DOHH2 (cell line): ENCODE measurements at regions not wholly inside any gene's neighbourhood (a gene's known extent, or its start where the extent isn't known, plus 50 kb on each side); places are given as distances from the start of the nearest gene placed in this dataset.

Source experiments
- H3F3A ChIP-seq: fragments of 200-600 bp; sonication (generic), shearing (Covaris generic); 2 replicates; pipeline ENCODE4 v1.6.0; 2016; ENCODE audit warnings: antibody characterized with exemption, mild to moderate bottlenecking; ENCODE audit not compliant: control insufficient read depth, insufficient read depth
- H3K27ac ChIP-seq: fragments of 200-600 bp; sonication (generic); 2 replicates; pipeline ENCODE4 v1.5.1; 2014; ENCODE audit warnings: low read depth, mild to moderate bottlenecking, low read length, moderate library complexity
- H3K27me3 ChIP-seq: fragments of 200-600 bp; sonication (generic); 2 replicates; pipeline ENCODE4 v1.6.1; 2014; ENCODE audit warnings: mild to moderate bottlenecking, low read length, mixed read lengths; ENCODE audit not compliant: control insufficient read depth
- H3K36me3 ChIP-seq: fragments of 200-600 bp; sonication (generic); 2 replicates; pipeline ENCODE4 v1.6.1; 2014; ENCODE audit warnings: mild to moderate bottlenecking, low read length, moderate library complexity, mixed read lengths; ENCODE audit not compliant: control insufficient read depth
- H3K4me1 ChIP-seq: fragments of 200-600 bp; sonication (generic); 2 replicates; pipeline ENCODE4 v1.6.1; 2014; ENCODE audit warnings: mild to moderate bottlenecking, low read length, mixed read lengths; ENCODE audit not compliant: control insufficient read depth
- H3K4me2 ChIP-seq: fragments of 200-600 bp; sonication (generic); 2 replicates; pipeline ENCODE4 v1.6.0; 2014; ENCODE audit warnings: mild to moderate bottlenecking, low read length, moderate library complexity
- H3K4me3 ChIP-seq: fragments of 200-600 bp; sonication (generic); 2 replicates; pipeline ENCODE4 v1.5.1; 2014; ENCODE audit warnings: mild to moderate bottlenecking, low read length, mixed read lengths
- H3K79me2 ChIP-seq: fragments of 200-600 bp; sonication (generic); 2 replicates; pipeline ENCODE4 v1.6.1; 2014; ENCODE audit warnings: mild to moderate bottlenecking, low read length, mixed read lengths; ENCODE audit not compliant: control insufficient read depth
- H3K9me2 ChIP-seq: fragments of 200-600 bp; sonication (generic); replicated peaks from 2 replicates; pipeline ENCODE4 v1.6.1; 2014; ENCODE audit warnings: mild to moderate bottlenecking, low read length, mixed read lengths; ENCODE audit not compliant: control insufficient read depth
- H3K9me3 ChIP-seq: fragments of 200-600 bp; sonication (generic); 2 replicates; pipeline ENCODE4 v1.6.1; 2014; ENCODE audit warnings: antibody characterized with exemption, low read length, mixed read lengths; ENCODE audit not compliant: control insufficient read depth, insufficient read depth
- H4K20me1 ChIP-seq: fragments of 200-600 bp; sonication (generic); 2 replicates; pipeline ENCODE4 v1.6.0; 2014; ENCODE audit warnings: low read depth, mild to moderate bottlenecking, antibody characterized with exemption, low read length, moderate library complexity; ENCODE audit not compliant: control insufficient read depth, insufficient read depth
- CTCF ChIP-seq: fragments of 200-600 bp; sonication (generic); IDR thresholded peaks from one replicate; pipeline ENCODE4 v1.5.1; 2014; ENCODE audit warnings: antibody characterized with exemption, mild to moderate bottlenecking, low read depth, low read length; ENCODE audit not compliant: poor library complexity, severe bottlenecking
- EZH2phosphoT487 ChIP-seq: fragments of 200-600 bp; sonication (generic); IDR thresholded peaks from 2 replicates; pipeline ENCODE4 v1.6.1; 2017; ENCODE audit warnings: borderline replicate concordance, mild to moderate bottlenecking, antibody characterized with exemption, low read length, moderate library complexity, mixed read lengths

- H4K20me1 ChIP-seq = no peaks in the 10 kb centered on the region
- H3K27me3 ChIP-seq = no peaks in the 10 kb centered on the region
- no peaks in the 10 kb centered on the region for H3K9me3 ChIP-seq
- no peaks in the 10 kb centered on the region for H3K9me2 ChIP-seq
- no peak for TF ChIP-seq CTCF
- no peak for TF ChIP-seq EZH2phosphoT487
- H3K79me2 ChIP-seq = no peaks in the 10 kb centered on the region
- H3K4me1 ChIP-seq = no peaks in the 10 kb centered on the region
- no peak overlapping the region for H3K4me2 ChIP-seq
- no peak overlapping the region for H3K4me3 ChIP-seq
- no peaks in the 10 kb centered on the region for H3F3A ChIP-seq
- H3K36me3 ChIP-seq = no peaks in the 10 kb centered on the region
- H3K27ac ChIP-seq = no peak overlapping the region
These were observed 257.4 kb upstream of the TMTC1 start for GRCh38 chr12:30041096-30041495.

- Histone ChIP-seq H3K4me2 (no peak overlapping the region), H3K36me3 (no peaks in the 10 kb centered on the region), H3K4me1 (no peaks in the 10 kb centered on the region), H3K27me3 (no peaks in the 10 kb centered on the region), H3F3A (no peaks in the 10 kb centered on the region), H3K9me3 (no peaks in the 10 kb centered on the region), H3K9me2 (no peaks in the 10 kb centered on the region), H3K79me2 (no peaks in the 10 kb centered on the region), H3K27ac (no peak overlapping the region), H3K4me3 (no peak overlapping the region), H4K20me1 (no peaks in the 10 kb centered on the region)
- TF ChIP-seq CTCF = no peak
- TF ChIP-seq EZH2phosphoT487 = no peak
These were observed 247.1 kb upstream of the TMTC1 start for GRCh38 chr12:30030693-30031374.

- Histone ChIP-seq H3K9me3 (peaks cover 5% of the 10 kb centered on the region; the same call in 1 of the 2 replicates), H4K20me1 (no peaks in the 10 kb centered on the region), H3K4me3 (no peak overlapping the region), H3K4me2 (no peak overlapping the region), H3K9me2 (no peaks in the 10 kb centered on the region), H3K27ac (no peak overlapping the region), H3K27me3 (no peaks in the 10 kb centered on the region), H3K36me3 (no peaks in the 10 kb centered on the region), H3F3A (no peaks in the 10 kb centered on the region), H3K4me1 (no peaks in the 10 kb centered on the region), H3K79me2 (no peaks in the 10 kb centered on the region)
- TF ChIP-seq CTCF (no peak), EZH2phosphoT487 (no peak)
These were observed 243.0 kb upstream of the TMTC1 start for GRCh38 chr12:30026621-30027234.
